GM21825 (cell line): ENCODE measurements at regions not wholly inside any gene's neighbourhood (a gene's known extent, or its start where the extent isn't known, plus 50 kb on each side); places are given as distances from the start of the nearest gene placed in this dataset.

ENCODE experiments used
- ATAC-seq: cut with Tn5 transposase; IDR thresholded peaks from one replicate; pipeline ENCODE4 v1.9.1; 2021; ENCODE audit warnings: mild to moderate bottlenecking, moderate library complexity; ENCODE audit not compliant: unreplicated experiment

GRCh38 chr1:90092441-90092840 lies 97.5 kb downstream of the ZNF326 start:
- ATAC-seq, result no peak
